HG03280 (cell line): ENCODE measurements at regions not wholly inside any gene's neighbourhood (a gene's known extent, or its start where the extent isn't known, plus 50 kb on each side); places are given as distances from the start of the nearest gene placed in this dataset.
"Not testable (repeated sequence)": the region's sequence is repeated elsewhere in the genome, so short reads cannot be mapped to it uniquely, and the experiment has no call there.

Experiments
- ATAC-seq: cut with Tn5 transposase; IDR thresholded peaks from one replicate; pipeline ENCODE4 v1.9.1; 2021; ENCODE audit warnings: mild to moderate bottlenecking, moderate library complexity; ENCODE audit not compliant: unreplicated experiment

- ATAC-seq: no peak
These were observed 804.6 kb downstream of the EPHA3 start for GRCh38 chr3:89912031-89912430.

DNA sequence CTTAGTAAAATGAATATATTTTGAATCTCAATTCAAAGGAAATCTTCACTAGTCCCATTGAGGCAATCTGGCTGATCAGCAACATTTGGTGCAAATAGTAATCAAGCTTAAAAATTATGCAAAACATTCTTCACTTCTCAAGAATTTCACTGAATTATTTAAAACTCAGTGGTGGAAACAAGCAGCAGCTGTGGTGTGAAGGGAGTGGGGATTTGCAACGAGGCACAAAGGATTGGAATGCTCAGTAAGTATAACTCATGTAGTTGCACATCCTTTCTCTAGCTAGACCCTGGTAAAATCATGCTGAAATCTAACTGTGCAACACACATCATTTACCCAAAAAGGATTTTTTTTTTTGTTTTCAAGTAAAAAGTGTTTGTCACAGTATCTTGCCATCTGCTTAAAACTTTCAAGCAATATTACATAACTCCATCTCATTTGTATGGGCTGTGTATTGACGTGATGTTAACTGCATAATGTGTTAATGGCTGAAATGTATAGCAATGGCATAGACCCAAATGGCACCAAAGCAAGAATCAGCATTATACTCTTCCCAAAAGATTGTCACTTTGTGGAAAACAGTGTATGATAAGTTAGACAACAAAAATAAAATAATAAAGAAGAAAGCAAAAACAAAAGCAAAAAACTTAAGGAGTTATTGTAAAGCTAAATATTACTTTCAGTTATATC lies 816.6 kb downstream of the EPHA3 start:
- no peak for ATAC-seq

- ATAC-seq: no peak
These were observed 818.6 kb downstream of the EPHA3 start for GRCh38 chr3:89925976-89926375.

DNA sequence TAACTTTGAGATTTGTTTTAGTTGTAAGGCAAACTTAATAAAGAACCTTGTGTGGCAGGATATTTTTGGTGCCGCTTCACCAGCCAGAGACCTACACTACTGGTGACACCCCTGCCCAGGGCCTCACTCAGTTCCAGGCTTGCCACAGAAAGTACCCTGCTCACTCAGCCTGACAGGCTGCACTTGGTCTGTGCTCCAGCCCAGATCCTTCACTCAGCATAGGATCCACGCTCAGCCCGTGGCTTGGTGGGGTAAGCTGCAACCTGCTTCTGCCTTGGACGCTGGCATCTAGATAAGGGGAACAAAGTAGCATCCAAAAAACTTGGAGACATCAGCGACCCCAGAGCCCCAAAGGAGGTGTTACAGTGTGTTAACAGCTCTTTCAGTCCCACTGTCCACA lies 825.5 kb downstream of the EPHA3 start:
- no peak for ATAC-seq

DNA sequence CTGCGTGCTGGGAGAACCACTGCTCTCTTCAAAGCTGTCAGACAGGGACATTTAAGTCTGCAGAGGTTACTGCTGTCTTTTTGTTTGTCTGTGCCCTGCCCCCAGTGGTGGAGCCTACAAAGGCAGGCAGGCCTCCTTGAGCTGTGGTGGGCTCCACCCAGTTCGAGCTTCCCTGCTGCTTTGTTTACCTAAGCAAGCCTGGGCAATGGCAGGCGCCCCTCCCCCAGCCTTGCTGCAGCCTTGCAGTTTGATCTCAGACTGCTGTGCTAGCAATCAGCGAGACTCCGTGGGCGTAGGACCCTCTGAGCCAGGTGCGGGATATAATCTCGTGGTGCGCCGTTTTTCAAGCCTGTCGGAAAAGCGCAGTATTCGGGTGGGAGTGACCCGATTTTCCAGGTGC lies 837.0 kb downstream of the EPHA3 start:
- ATAC-seq: not testable (repeated sequence)

- ATAC-seq: no peak
These were observed 839.5 kb downstream of the EPHA3 start for GRCh38 chr3:89946884-89947283.

DNA sequence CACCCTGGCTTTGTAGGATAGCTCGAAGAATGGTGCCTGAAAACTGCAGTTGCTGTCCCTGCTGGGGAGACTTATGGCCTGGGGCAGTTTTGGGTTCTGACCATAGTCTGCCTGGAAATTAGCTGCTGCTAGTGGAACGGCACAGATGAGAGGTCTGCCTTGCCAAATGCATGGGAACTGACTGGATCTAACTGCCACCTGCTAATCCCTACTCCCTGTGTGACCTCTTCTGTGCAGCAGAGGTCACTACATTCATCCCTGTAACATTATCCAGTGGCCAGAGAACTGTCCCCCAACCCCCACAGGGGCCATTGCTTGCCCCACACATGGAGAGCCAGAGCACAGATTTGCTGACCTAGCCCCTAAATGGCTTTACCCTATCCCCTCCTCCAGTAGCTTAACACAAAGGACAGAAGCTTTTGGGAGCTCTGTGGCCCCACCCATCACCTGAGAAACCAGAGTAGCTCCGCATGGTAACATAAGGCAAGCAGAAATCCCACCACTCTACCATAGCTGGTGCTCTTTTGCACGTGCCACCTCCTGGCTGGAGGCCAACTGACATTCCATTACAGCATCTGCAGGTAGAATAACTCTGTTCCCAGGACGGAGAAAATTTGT lies 840.0 kb downstream of the EPHA3 start:
- no peak for ATAC-seq

DNA sequence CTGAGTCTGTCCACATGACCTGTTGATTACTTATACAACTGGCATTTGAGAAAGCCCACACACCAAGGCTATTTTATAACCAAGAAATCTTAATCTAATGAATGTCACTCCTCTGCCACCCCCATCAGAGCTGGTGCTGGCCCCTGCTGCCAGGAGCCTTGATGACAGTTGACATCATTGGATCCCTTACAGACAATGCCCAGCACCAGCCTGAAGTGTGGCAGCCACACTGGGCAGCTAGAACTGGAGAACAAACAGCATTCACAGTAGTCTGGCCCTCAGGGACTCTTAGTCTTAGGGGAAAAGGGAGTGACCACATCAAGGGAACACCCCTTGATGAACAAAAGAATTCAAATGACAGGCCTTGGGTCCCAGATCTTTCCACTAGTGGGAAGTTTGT lies 840.6 kb downstream of the EPHA3 start:
- no peak for ATAC-seq

GRCh38 chr3:89950772-89951171 lies 843.4 kb downstream of the EPHA3 start:
- ATAC-seq: no peak

DNA sequence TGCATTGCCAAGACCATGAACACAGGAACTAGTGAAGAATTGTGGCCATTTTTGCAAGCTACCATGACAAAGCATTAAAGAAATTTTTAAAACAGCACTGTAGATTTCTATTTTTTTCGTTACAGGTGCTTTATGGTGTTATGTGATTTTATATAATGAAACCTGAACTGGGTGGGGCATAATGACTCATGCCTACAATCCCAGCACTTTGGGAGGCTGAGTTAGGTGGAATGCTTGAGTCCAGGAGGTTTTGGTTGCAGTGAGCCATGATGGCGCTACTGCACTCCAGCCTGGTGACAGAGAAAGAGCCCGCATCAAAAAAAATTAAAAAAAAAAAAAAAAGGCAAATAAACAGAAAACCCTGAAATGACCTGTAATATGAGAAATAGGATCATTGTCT lies 846.7 kb downstream of the EPHA3 start:
- no peak for ATAC-seq

DNA sequence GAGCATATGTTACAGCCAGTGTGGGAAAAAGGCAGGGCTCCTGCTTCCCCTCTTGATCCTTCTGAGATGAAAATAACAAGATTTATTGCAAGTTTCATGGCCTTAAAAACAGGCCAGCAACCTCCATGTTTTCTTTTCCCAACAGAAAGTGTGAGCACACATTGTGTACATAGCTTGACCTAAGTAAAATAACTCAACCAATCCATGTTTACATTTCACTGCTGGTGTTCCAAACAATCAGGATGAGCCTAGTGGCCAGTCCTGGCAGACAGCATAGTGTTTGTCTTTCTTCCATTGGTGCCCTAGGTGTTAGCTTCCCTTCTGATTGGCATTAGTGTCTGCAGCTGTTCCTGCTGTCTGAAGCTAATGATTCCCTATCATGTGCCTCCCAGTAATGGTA lies 847.7 kb downstream of the EPHA3 start:
- ATAC-seq: no peak

- no peak for ATAC-seq
These were observed 850.0 kb downstream of the EPHA3 start for GRCh38 chr3:89957451-89957850.

GRCh38 chr3:89958163-89958562 lies 850.7 kb downstream of the EPHA3 start:
- not testable (repeated sequence) for ATAC-seq

GRCh38 chr3:89964347-89964746 lies 856.9 kb downstream of the EPHA3 start:
- ATAC-seq: no peak

- no peak for ATAC-seq
These were observed 859.6 kb downstream of the EPHA3 start for GRCh38 chr3:89966877-89967665.

GRCh38 chr3:89971329-89971728 lies 863.9 kb downstream of the EPHA3 start:
- ATAC-seq: no peak

DNA sequence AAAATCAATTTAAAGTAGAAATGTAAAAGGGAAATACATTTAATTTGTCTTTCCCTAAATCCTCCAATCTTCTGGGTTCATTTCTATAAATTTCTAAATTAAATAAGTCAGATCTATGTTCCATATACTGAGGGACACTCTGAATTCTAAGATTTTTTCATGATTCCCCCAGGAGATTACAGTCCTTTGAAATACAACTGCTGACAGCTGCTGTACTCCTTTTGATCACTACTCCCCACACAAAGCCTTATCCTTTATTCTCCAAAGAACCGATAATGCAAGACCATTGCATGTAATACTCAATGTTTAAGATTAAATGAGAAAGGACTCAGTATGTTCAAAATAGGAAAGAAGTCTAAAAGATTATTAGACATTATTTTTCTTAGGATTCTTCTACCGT lies 865.7 kb downstream of the EPHA3 start:
- ATAC-seq: no peak

GRCh38 chr3:89974903-89975519 lies 867.6 kb downstream of the EPHA3 start:
- ATAC-seq: no peak

DNA sequence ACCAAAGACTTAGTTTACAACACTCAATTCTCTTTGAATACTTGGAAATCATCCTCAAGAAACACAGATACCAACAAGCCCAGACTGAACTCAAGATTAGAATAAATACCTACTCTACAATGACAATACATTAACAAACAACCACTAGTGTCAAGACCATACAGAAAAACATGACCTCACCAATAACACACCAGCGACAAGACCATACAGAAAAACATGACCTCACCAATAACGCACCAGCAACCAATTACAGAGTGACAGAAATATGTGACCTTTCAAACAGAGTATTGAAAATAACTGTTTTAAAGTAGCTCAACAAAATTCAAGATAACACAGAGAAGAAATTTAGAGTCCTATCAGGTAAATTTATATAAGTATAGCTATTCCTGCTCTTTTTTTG lies 876.0 kb downstream of the EPHA3 start:
- ATAC-seq: no peak

- no peak for ATAC-seq
These were observed 897.9 kb downstream of the EPHA3 start for GRCh38 chr3:90005281-90005847.

DNA sequence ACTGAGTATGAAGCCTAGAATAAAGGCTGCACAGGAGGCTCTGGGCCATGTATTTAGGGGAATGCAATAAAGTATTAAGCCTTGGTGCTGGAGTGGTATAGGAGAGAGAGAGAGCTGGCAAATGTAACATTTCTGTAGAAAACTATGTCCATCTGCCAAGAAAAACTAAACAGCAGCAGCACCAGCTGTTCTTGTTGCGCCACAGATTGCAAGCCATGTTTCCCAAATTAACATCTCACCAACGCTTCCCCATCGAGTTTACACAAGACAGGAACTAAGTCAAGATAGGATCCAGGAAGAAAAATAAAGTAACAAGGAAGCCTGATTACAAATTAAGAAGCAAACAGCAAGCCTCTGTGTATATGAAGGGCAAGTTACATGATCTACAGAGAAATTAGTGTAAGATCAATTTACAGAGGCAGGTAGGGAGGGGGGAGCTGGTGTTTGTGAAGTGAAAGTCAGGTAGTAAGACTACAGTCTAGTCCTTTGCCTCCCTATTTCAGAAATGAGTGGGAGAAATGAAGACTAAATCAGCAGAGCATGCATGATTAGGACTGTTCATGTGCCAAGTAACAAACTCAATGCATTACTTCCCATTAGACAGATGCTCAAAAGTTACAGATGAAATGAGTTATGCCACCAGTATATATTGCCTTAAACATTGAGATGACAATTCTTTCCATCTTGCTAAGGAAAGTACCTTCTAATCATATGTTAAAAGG lies 900.5 kb downstream of the EPHA3 start:
- ATAC-seq: no peak
